HEK293 (cell line): ENCODE measurements at regions not wholly inside any gene's neighbourhood (a gene's known extent, or its start where the extent isn't known, plus 50 kb on each side); places are given as distances from the start of the nearest gene placed in this dataset.

Experiments
- GLI4 ChIP-seq: fragments of 450-650 bp; formaldehyde crosslinking; IDR thresholded peaks from 2 replicates; pipeline ENCODE4 v1.5.1; 2016; ENCODE audit warnings: missing biosample characterization, missing genetic modification characterization
- ZNF146 ChIP-seq: fragments of 450-650 bp; formaldehyde crosslinking; IDR thresholded peaks from 2 replicates; pipeline ENCODE4 v1.5.1; 2016; ENCODE audit warnings: missing biosample characterization, missing genetic modification characterization
- ZNF175 ChIP-seq: fragments of 450-650 bp; formaldehyde crosslinking; IDR thresholded peaks from 2 replicates; pipeline ENCODE4 v1.5.1; 2016; ENCODE audit warnings: missing biosample characterization, missing genetic modification characterization
- TF ChIP-seq, protein P1 (sequence below): fragments of 450-650 bp; formaldehyde crosslinking; IDR thresholded peaks from 2 replicates; pipeline ENCODE4 v1.5.1; 2016; ENCODE audit warnings: missing biosample characterization, missing genetic modification characterization

DNA sequence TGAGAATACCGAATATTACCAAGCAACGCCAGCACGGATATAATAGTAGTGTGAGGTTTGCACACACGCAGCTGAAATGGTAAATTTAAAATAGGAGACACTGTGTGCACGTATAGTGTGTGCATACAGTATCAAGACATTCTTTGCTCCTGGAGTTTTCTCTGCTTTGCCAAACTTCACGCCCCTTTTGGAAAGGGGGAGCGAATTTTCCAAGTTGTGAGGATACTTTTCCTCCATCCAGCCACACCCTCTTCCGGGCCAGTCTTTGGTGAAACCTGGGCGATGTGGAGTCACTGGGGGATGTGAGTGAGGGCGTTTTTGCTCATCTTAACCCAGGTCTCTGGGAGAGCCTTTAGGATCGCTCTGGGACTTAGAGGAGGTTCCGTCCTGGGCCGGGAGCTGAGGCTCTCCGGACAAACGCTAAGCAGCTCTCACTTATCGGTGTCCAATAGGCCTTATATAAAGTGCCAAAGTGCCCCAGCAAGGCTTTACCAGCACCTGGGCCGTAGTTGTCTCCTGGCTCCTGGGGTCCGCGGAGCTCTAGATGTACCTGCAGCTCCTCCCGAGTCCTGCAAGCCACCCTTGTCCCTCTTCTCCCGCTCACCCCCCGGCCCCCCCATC lies 160.0 kb upstream of the MKI67 start:
- TF ChIP-seq GLI4 (tag by site-specific recombination) (no peak), ZNF175 (no peak), ZNF146 (tag by site-specific recombination) (no peak)
- TF ChIP-seq, protein P1, sequence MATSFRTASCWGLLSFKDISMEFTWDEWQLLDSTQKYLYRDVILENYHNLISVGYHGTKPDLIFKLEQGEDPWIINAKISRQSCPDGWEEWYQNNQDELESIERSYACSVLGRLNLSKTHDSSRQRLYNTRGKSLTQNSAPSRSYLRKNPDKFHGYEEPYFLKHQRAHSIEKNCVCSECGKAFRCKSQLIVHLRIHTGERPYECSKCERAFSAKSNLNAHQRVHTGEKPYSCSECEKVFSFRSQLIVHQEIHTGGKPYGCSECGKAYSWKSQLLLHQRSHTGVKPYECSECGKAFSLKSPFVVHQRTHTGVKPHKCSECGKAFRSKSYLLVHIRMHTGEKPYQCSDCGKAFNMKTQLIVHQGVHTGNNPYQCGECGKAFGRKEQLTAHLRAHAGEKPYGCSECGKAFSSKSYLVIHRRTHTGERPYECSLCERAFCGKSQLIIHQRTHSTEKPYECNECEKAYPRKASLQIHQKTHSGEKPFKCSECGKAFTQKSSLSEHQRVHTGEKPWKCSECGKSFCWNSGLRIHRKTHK (tag by site-specific recombination), result no peak
